ENCODE measurements at regions not wholly inside any gene's neighbourhood (a gene's known extent, or its start where the extent isn't known, plus 50 kb on each side); places are given as distances from the start of the nearest gene placed in this dataset.

DNA sequence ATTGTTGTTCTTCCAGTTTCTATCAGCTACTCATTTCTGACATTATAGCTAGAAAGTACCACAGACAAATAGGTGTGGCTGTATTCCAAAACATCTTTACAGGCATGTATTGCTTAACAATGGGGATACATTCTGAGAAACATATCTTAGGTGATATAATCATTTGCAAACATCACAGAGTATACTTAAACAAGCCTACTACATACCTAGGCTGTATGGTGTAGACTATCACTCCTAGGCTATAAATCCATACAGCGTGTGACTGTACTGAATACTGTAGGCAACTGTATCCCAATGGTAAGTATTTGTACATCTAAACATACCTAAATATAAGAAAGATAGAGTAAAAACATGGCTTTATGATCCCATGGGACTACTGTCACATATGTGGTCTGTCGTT is 231.8 kb downstream of the ETS1 start:
- H3K27me3 Mint-ChIP-seq (ENCODE audit: low read depth): no peaks in the 10 kb centered on the region
- no peaks in the 10 kb centered on the region for H3K9me3 Mint-ChIP-seq
- no peaks in the 10 kb centered on the region for H3K36me3 Mint-ChIP-seq (ENCODE audit: low read depth)
- H3K27ac Mint-ChIP-seq: no peak overlapping the region
- H3K4me3 Mint-ChIP-seq (ENCODE audit: low read depth): no peak overlapping the region
- H3K4me1 Mint-ChIP-seq (ENCODE audit: low read depth): peaks cover 26% of the 10 kb centered on the region
- intact Hi-C loops (cut with micrococcal nuclease): no loop called here
- no peak for DNase-seq (ENCODE audit: low spot score)

DNA sequence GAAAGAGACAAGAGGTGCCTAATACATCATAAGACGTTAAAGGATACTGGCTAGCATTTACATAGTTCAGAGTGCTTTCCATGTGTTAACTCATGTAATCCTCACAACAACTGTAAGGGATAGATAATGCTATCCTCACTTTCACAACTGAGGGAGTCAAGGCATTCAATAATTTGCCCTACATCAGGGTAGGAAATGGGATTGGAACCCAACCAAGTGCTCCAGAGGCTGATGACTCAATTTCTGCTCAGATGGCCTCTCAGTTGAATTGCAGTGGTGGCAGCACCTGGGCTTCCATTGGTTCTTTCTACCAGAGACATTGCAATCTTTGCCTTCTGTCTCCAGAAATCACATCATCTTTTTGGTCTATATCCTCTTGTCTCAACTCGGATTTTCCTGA is 232.9 kb downstream of the ETS1 start:
- no peak overlapping the region for H3K4me3 Mint-ChIP-seq (ENCODE audit: low read depth)
- H3K27me3 Mint-ChIP-seq (ENCODE audit: low read depth): no peaks in the 10 kb centered on the region
- DNase-seq (ENCODE audit: low spot score): no peak
- no peaks in the 10 kb centered on the region for H3K36me3 Mint-ChIP-seq (ENCODE audit: low read depth)
- peaks cover 35% of the 10 kb centered on the region for H3K4me1 Mint-ChIP-seq (ENCODE audit: low read depth)
- intact Hi-C loops (cut with micrococcal nuclease): no loop called here
- H3K9me3 Mint-ChIP-seq: no peaks in the 10 kb centered on the region
- H3K27ac Mint-ChIP-seq: no peak overlapping the region

DNA sequence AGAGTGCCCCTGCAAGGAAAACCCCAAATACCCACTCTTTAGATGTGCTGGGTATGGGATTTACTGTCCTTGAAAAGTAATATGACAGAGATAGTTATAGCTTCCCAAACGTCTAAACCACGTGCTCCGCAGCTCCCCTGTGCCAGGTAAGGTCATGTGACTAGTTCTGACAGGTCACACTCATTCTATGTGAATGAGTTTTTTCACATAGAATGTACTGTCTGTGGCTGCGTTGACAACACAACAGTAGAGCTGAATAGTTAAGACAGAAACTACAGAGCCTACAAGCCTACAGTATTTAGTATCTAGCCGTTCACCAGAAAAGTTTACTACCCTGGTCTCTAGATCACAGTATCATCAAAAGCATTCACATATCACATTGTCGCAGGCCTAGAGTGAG is 236.2 kb downstream of the ETS1 start:
- peaks cover 51% of the 10 kb centered on the region for H3K4me1 Mint-ChIP-seq (ENCODE audit: low read depth)
- intact Hi-C loops (cut with micrococcal nuclease): no loop called here

DNA sequence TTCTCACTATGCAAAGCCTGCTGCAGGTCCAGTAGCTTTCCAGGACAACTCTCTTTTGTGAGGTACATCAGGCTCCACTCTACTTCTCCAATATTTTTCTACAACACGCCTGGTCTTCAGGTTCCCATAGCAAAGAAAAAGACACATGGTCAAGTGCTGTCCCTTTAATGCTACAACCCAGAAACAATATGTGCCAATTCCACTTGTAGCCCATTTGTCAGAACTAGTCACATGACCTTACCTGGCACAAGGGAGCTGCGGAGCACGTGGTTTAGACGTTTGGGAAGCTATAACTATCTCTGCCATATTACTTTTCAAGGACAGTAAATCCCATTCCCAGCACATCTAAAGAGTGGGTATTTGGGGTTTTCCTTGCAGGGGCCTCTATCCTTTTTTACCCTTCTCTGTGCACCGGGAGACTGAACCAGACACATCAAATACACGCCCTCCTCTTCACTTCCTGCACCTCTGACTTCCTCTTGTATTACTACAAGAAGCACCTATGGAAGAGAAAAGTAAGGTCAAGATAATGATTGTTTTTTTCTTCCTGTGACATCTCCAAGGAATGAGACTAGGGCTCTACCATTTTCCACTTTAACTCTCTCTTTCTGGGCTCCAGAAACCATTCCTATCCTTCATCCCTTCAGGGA is 237.6 kb downstream of the ETS1 start:
- Mint-ChIP-seq H3K36me3 (ENCODE audit: low read depth) (no peaks in the 10 kb centered on the region), H3K9me3 (no peaks in the 10 kb centered on the region), H3K4me1 (ENCODE audit: low read depth) (peaks cover 58% of the 10 kb centered on the region), H3K27me3 (ENCODE audit: low read depth) (no peaks in the 10 kb centered on the region), H3K27ac (no peak overlapping the region), H3K4me3 (ENCODE audit: low read depth) (no peak overlapping the region)
- intact Hi-C loops (cut with micrococcal nuclease): loop anchor here (10.0 kb wide), 1 partner anchor 615 kb away; no protein-coding TSS in a partner anchor
- DNase-seq (ENCODE audit: low spot score): no peak

More for the DNA sequence above, 236.2 kb downstream of the ETS1 start:
- Mint-ChIP-seq H3K27me3 (ENCODE audit: low read depth) (no peaks in the 10 kb centered on the region), H3K27ac (no peak overlapping the region), H3K9me3 (no peaks in the 10 kb centered on the region), H3K4me3 (ENCODE audit: low read depth) (no peak overlapping the region), H3K36me3 (ENCODE audit: low read depth) (no peaks in the 10 kb centered on the region)
- DNase-seq (ENCODE audit: low spot score): no peak

DNA sequence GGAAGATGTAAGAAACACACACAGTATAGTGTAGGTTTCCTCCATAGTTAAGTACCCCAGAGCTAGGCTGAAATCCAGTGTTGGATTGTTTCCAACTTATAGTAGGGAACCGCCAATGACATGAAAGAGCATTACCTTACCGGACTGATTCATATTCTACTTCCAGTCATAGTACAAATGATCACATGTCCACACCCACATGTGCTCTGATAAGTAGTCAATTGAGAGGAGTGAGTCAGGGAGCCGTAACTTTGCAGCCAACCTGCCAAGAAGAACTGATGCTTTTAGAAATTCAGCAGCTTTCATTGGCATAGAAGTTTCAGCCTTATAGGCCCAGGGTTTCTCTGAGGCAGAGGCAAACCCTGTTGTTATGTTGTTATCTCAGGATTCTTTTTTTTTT is 240.6 kb downstream of the ETS1 start:
- peak overlapping the region; percentile 26 for H3K27ac Mint-ChIP-seq
- no peak overlapping the region for H3K4me3 Mint-ChIP-seq (ENCODE audit: low read depth)
- intact Hi-C loops (cut with micrococcal nuclease): loop anchor here (10.0 kb wide), 1 partner anchor 618 kb away; no protein-coding TSS in a partner anchor
- DNase-seq (ENCODE audit: low spot score): no peak
- H3K27me3 Mint-ChIP-seq (ENCODE audit: low read depth): no peaks in the 10 kb centered on the region
- H3K36me3 Mint-ChIP-seq (ENCODE audit: low read depth): peaks cover 4% of the 10 kb centered on the region
- peaks cover 75% of the 10 kb centered on the region for H3K4me1 Mint-ChIP-seq (ENCODE audit: low read depth)
- peaks cover 4% of the 10 kb centered on the region for H3K9me3 Mint-ChIP-seq

DNA sequence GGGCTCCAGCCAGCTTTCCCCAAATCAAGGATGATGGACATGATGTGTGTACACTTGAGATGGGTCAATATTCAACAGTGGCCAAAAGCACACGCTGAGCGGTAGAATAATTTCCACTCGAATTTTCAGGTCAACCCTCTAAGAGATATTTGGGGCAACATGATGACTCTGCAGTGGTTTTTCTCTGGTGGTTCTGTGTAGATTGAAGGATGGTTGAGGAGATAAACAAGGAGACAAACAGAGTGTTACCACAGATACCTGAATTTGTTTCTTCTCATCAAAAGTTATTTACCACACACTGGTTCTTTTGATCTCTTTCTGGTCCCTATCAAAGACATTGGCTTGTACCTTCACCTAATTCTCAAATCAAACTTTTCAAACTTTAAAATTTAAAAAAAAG is 242.0 kb downstream of the ETS1 start:
- DNase-seq (ENCODE audit: low spot score): no peak
- H3K4me3 Mint-ChIP-seq (ENCODE audit: low read depth): no peak overlapping the region
- intact Hi-C loops (cut with micrococcal nuclease): loop anchor here (10.0 kb wide), 1 partner anchor 619 kb away; no protein-coding TSS in a partner anchor
- H3K27ac Mint-ChIP-seq: peak overlapping the region; percentile 44
- peaks cover 4% of the 10 kb centered on the region for H3K9me3 Mint-ChIP-seq
- peaks cover 71% of the 10 kb centered on the region for H3K4me1 Mint-ChIP-seq (ENCODE audit: low read depth)
- H3K36me3 Mint-ChIP-seq (ENCODE audit: low read depth): peaks cover 4% of the 10 kb centered on the region
- no peaks in the 10 kb centered on the region for H3K27me3 Mint-ChIP-seq (ENCODE audit: low read depth)

DNA sequence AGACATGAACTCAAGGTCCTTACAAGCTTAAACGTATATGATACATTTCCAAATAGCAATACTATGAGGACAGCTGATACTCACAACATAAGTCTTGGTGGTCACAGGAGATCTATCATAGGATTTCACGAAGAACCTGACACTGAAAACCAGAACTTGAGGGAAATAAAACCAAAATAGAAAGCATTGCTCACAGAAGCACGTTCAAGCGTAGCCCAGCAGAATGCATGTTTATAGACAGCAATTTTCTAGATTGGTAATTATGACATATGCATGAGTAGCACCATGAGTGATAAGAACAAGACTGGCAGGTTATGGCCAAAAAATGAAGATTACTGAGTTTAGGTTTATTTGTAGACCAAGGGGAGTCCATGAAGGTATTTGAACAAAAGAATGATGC is 243.5 kb downstream of the ETS1 start:
- peak overlapping the region; percentile 81 for H3K27ac Mint-ChIP-seq
- H3K27me3 Mint-ChIP-seq (ENCODE audit: low read depth): no peaks in the 10 kb centered on the region
- intact Hi-C loops (cut with micrococcal nuclease): loop anchor here (1.0 to 10.0 kb wide), 10 partner anchors 35 to 621 kb away; no protein-coding TSS in a partner anchor
- H3K4me1 Mint-ChIP-seq (ENCODE audit: low read depth): peaks cover 73% of the 10 kb centered on the region
- H3K9me3 Mint-ChIP-seq: peaks cover 4% of the 10 kb centered on the region
- H3K36me3 Mint-ChIP-seq (ENCODE audit: low read depth): peaks cover 4% of the 10 kb centered on the region
- H3K4me3 Mint-ChIP-seq (ENCODE audit: low read depth): no peak overlapping the region
- DNase-seq (ENCODE audit: low spot score): no peak

DNA sequence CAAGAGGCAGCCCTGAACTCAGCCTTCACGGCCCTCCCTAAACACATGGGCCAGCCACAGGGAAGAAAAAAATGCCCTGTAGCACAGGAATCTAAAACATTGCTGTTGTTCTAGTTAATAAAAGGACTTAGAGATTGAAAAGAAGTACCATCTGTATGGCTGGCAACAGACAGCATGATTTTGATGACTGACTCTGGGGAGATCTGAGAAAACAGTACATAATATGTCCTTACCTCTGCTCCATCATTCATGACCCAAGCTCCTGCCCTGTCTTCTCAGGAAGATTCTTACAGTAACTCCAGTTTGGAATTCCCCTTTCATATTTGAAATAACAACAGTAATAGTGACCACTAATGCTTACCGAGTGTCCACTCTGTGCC is 244.2 kb downstream of the ETS1 start:
- DNase-seq (ENCODE audit: low spot score): no peak
- peak overlapping the region; percentile 81 for H3K27ac Mint-ChIP-seq
- H3K36me3 Mint-ChIP-seq (ENCODE audit: low read depth): peaks cover 4% of the 10 kb centered on the region
- no peaks in the 10 kb centered on the region for H3K27me3 Mint-ChIP-seq (ENCODE audit: low read depth)
- peaks cover 4% of the 10 kb centered on the region for H3K9me3 Mint-ChIP-seq
- intact Hi-C loops (cut with micrococcal nuclease): loop anchor here (1.0 to 10.0 kb wide), 8 partner anchors 41 to 622 kb away; no protein-coding TSS in a partner anchor
- H3K4me3 Mint-ChIP-seq (ENCODE audit: low read depth): peak overlapping the region; percentile 7
- peaks cover 75% of the 10 kb centered on the region for H3K4me1 Mint-ChIP-seq (ENCODE audit: low read depth)

DNA sequence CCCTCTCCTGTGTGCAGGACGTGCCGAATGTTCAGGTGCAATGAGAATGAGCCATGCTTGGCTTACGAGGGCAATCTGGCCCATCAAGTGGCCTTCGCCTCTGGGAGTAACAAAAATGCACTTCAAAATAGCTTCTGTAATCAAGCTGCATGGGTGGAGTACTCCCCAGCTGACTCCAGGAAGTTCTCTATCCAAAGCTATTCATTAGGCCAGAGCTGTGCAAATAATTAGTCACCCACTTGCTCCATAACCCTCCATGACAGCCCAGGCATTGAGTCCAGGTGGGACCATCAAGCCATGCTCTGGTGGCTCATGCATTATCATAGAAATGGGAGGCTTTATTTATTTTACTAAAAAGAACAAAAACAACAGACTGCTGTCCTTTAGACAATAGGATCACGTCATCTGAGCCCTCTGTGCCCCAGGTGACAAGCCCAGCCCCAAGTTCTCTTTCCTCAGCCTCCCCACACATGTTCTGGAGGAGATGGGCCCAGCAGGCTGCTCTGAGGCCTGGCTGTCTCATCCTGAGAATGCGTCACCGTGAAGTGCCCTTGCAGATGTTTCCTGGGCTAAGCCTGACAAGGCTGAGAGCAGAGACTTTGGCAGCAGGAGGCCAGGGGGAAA is 244.7 kb downstream of the ETS1 start:
- Mint-ChIP-seq H3K4me3 (ENCODE audit: low read depth) (peak overlapping the region; percentile 7), H3K27ac (peak overlapping the region; percentile 81), H3K9me3 (peaks cover 4% of the 10 kb centered on the region), H3K36me3 (ENCODE audit: low read depth) (peaks cover 4% of the 10 kb centered on the region), H3K27me3 (ENCODE audit: low read depth) (no peaks in the 10 kb centered on the region), H3K4me1 (ENCODE audit: low read depth) (peaks cover 73% of the 10 kb centered on the region)
- peak; percentile 55 for DNase-seq (ENCODE audit: low spot score)
- intact Hi-C loops (cut with micrococcal nuclease): loop anchor here (1.0 to 10.0 kb wide), 8 partner anchors 40 to 622 kb away; no protein-coding TSS in a partner anchor

DNA sequence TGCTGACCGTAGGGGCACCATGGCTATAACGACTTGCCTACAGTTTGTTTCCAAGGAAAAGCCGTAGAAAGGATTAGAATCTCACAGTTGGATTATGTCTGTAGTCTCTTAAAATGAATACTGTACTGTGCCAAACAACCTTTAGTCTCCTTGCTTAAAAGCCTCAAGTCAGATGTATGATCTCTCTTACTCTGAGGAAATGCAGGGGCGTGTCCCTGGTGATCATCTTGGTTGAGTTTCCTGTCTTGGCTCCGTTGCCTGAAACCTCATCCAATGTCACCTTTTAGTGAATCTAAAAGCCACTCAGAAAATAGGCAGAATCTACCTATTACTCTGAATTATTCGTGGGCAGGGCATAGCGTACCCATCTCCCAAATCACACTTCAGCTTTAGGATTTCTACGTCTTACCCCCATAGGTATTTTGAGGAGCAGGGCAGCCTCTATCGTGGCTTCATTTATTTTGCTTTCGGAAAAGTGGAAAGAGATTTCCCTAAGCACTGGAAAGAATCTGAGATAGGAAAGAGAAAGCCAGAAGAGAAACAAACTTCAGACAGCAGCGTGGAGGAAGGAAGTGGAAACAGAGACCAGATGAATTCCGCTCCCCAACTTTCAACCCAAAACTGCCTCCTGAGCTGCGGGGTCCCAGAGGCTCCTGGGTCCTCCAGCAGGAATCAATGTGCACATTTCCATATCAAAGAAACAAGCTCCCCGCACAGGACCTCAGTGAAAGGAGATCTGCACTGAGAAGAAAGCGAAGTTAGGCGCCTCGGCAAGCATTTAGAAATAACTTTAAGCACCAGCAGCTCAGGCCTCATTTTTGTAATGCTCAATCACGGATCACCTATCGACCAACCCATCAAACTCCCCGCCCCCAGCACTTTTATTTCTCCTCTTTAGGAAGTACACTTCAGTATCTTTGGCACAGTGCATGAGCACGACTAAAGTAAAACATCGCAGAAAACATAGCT is 245.8 kb downstream of the ETS1 start:
- Mint-ChIP-seq H3K36me3 (ENCODE audit: low read depth) (peaks cover 4% of the 10 kb centered on the region), H3K4me1 (ENCODE audit: low read depth) (peaks cover 72% of the 10 kb centered on the region), H3K27me3 (ENCODE audit: low read depth) (no peaks in the 10 kb centered on the region), H3K4me3 (ENCODE audit: low read depth) (peak overlapping the region; percentile 66), H3K27ac (peak overlapping the region; percentile 81), H3K9me3 (peaks cover 4% of the 10 kb centered on the region)
- DNase-seq (ENCODE audit: low spot score): peak; percentile 62
- intact Hi-C loops (cut with micrococcal nuclease): loop anchor here (2.0 to 10.0 kb wide), 4 partner anchors 169 to 623 kb away; no protein-coding TSS in a partner anchor

DNA sequence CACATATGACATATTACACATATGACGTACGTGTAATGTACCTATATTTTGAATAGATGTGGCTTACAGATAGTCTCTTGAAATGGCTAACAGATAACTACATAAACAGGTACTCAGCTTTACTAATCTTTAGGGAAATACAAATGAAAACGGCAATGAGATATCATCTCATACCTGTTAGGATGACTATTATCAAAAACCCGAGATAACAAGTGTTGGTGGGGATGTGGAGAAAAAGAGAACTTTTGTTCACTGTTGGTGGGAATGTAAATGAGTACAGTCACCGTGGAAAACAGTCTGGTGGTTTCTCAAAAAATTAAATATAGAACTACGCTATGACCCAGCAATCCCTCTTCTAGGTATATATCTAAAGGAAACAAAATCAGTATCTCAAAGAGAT is 247.6 kb downstream of the ETS1 start:
- Mint-ChIP-seq H3K27ac (peak overlapping the region; percentile 84), H3K4me3 (ENCODE audit: low read depth) (no peak overlapping the region), H3K9me3 (peaks cover 4% of the 10 kb centered on the region), H3K27me3 (ENCODE audit: low read depth) (no peaks in the 10 kb centered on the region), H3K36me3 (ENCODE audit: low read depth) (peaks cover 4% of the 10 kb centered on the region), H3K4me1 (ENCODE audit: low read depth) (peaks cover 69% of the 10 kb centered on the region)
- intact Hi-C loops (cut with micrococcal nuclease): loop anchor here (1.0 to 10.0 kb wide), 8 partner anchors 10 to 625 kb away; no protein-coding TSS in a partner anchor
- DNase-seq (ENCODE audit: low spot score): no peak

DNA sequence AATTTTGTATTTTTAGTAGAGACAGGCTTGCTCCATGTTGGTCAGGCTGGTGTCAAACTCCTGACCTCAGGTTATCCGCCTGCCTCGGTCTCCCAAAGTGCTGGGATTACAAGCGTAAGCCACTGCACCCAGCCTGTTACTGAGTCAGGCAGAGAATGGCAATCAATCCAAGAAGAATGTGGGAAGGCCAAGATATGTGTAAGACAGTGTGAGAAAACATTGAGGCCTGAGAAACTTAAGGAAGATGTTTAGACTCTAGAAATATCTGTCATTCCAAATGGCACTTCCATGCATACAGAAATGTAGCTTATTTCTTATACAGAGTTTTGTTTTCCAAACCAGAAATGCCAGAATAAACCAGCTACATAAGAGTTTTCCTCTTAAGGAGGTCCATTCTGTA is 248.5 kb downstream of the ETS1 start:
- H3K27me3 Mint-ChIP-seq (ENCODE audit: low read depth): no peaks in the 10 kb centered on the region
- no peak overlapping the region for H3K4me3 Mint-ChIP-seq (ENCODE audit: low read depth)
- H3K9me3 Mint-ChIP-seq: no peaks in the 10 kb centered on the region
- peak overlapping the region; percentile 84 for H3K27ac Mint-ChIP-seq
- intact Hi-C loops (cut with micrococcal nuclease): loop anchor here (1.0 kb wide), 2 partner anchors 10 to 50 kb away; no protein-coding TSS in a partner anchor
- peaks cover 68% of the 10 kb centered on the region for H3K4me1 Mint-ChIP-seq (ENCODE audit: low read depth)
- H3K36me3 Mint-ChIP-seq (ENCODE audit: low read depth): no peaks in the 10 kb centered on the region
- DNase-seq (ENCODE audit: low spot score): no peak
